HG03520 (cell line): ENCODE measurements at regions not wholly inside any gene's neighbourhood (a gene's known extent, or its start where the extent isn't known, plus 50 kb on each side); places are given as distances from the start of the nearest gene placed in this dataset.

Experiments used
- ATAC-seq: cut with Tn5 transposase; IDR thresholded peaks from one replicate; pipeline ENCODE4 v1.9.1; 2021; ENCODE audit warnings: mild to moderate bottlenecking, moderate library complexity; ENCODE audit not compliant: unreplicated experiment

DNA sequence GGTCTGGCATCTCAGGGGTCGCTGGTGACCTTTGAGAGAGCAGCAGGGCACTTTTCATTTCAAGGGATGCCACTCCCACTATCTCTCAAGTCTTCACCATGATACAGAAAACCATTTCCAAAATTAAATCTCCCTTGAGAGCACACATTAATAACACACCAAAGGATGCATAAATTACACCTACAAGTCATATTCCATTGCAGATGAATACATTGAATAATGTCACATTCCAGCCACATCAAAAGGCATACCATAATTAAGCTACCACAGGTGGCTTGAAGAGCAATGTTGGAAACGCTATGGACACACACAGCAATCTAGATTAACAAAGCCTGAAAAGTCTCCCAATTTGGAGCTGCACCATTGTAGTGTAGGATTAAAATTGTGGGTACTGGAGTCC, 353.3 kb upstream of the ZMIZ1 start:
- ATAC-seq = no peak

DNA sequence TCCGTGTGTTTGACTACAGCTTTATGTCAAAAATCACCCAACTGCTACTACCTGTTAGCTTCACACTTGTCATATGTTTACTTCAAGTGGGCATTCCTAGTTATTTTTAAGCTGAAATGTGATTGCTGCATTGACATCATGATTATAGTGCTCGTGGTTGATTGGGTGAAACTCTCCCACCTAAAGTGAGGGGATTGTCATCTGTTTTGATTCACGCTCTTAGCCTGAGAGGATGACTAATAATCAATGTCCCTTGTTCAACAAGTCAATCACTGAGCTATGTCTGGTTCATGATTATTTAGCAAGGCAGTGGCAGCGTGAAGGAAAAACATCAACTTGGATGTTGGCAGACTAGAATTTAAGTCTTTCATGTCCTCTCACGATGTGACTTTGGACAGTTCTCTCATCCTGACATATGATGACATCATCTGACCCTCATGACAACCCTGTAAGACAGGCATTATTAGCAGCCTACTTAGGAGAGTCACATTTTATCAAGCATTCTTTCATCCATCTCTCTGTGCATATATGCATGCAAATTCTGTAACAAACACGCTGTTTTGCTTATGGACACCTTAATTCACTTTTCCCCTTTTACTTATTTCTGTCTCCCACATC, 352.6 kb upstream of the ZMIZ1 start:
- no peak for ATAC-seq

DNA sequence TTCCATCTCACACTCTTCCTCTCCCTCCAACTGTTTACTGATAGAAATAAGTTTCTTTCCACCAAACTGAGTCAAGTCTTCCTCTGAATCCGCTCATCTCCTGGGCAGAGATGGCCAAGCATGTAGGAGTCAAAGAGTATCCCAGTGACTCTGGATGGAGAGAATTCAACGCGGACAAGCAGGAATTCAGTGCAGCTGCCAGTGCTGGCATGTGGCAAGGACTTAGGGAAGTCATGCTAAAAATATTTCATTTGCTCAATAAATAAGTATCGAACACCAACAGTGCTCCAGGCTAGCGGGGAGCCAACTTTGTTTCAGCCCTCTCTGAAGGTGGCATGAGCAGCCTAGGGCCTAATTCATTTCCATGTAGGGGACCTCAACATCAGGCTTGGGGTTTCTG, 351.6 kb upstream of the ZMIZ1 start:
- ATAC-seq = no peak

DNA sequence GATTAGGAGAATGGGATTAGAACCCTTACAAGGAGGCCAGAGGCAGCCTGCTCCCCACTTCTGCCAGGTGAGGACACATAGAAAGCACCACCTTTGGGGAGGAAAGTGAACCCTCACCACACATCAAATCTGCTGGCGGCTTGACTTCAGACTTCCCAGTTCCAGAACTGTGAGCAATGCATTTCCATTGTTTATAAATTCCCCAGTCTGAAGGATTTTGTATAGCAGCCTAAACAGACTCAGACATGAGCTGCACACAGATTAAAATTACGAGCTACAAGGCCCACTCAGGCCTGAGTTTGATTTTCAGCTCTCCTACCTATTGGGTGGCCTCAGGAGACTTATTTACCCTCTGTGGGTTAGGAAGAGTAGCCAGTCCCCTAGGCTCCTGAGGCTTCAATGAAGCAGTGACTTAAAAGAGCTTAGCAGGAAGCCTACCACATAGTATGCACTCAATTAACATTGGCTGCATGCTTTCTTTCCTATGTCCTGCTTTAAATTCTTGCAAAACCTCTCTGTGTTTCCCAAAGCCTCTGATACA, 350.7 kb upstream of the ZMIZ1 start:
- ATAC-seq = no peak

DNA sequence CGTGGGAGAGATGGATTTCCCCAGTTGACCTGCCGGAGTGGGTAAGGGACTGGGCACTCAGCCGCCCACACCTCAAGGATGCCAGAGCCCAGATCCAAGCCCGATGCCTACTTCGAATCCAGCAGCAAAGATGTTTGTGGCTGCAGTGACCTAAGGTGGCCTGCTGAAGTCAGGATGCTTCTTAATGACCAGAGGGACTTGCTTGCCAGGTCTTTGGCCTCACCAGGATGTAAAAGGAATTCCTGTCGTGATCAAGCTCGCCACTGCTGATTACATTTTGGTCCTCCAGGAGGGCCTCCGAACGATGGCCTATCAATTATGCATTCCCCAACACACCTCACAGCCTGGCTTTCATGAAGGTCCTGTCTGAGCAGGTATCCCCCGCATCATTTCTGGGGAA, 349.5 kb upstream of the ZMIZ1 start:
- no peak for ATAC-seq

DNA sequence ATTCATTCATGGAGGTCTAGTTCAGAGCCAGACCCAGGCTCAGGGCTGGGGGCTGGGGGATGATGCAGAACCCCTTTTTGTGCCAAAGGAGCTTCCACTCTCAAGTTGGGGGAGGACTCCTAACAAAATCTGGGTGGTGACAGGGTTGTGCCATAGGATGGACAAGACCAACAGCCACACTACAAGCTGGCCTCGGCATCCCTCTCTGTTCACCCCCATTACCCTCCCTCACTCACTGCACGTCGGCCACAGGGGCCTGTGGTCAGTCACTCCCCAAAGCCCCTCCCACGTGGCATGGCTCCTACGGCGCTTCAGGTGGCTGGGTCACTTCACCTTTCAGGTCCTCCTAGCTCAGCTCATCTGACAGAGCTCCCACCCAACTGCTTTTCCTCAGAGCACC, 348.7 kb upstream of the ZMIZ1 start:
- no peak for ATAC-seq

DNA sequence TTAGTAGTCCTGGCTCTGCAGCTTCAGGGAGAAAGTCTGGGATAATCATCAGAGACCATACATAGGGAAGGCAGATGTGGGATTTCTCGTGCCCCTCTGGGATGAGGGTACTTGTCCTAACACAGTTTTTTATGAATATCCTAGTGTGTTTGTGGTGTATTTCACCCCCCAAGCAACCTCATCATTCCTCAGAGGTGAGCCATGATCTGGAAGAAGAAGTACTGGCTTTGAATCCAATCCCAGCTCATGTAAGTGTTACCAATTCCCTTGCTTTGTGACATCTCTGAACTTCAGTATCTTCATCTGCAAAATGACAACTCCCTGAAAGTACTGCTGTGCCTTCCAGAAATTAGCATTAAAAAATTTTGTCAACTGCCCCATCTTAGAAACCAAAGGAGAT, 347.5 kb upstream of the ZMIZ1 start:
- ATAC-seq = no peak

DNA sequence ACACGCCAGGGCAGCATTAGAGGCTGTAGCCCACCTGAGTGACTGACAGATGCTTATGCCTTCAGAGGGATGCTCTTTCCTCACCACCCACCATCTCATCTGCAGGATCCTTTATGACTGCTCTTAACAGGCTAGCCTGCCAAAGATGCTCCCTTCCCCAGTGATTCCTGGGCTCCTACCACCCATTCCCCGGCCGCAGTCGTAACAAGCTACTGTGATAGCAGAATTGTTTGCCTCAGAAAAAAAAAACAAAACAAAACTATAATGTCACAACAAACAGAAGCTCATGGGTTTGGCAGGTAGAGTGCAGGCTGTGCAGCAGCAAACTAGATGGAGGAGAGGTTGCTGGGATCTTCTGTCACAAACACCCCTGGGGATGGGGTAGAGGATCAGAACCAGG, 343.9 kb upstream of the ZMIZ1 start:
- ATAC-seq = no peak

DNA sequence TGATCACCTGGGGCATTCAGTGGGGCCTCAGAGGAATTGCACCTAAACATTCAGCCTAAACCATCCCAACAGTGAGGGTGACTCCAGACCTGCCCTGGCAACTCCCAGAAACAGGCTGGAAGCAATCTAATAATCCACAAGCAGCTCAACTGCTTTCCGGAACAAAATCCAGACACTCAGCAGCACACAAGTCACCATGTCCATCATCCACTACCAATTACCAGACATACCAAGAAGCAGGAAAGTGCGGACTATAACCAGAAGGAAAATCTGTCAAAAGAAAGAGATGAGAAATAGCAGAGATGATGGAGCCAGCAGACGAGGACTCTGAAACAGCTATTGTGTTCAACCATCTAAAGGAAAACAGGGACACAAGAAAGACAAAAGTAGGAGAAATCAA, 342.6 kb upstream of the ZMIZ1 start:
- no peak for ATAC-seq

DNA sequence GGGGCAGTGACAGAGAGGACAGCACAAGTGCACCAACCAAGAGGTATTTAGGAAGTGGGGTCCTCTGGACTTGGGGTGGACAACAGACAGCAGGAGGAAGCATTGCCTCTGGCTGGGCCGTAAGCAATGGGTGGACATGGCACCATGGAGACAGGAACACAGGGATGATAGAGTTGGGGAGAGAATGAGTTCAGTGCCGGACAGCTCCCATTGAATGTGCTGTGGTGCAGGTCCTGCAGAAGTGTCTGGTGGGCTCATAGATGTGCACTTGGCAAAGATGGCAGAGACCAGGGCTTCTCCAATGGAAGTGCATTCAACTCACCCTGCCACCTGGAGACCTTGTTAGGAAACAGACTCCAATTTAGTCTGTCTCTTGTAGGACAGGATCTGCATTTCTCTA, 341.5 kb upstream of the ZMIZ1 start:
- no peak for ATAC-seq

DNA sequence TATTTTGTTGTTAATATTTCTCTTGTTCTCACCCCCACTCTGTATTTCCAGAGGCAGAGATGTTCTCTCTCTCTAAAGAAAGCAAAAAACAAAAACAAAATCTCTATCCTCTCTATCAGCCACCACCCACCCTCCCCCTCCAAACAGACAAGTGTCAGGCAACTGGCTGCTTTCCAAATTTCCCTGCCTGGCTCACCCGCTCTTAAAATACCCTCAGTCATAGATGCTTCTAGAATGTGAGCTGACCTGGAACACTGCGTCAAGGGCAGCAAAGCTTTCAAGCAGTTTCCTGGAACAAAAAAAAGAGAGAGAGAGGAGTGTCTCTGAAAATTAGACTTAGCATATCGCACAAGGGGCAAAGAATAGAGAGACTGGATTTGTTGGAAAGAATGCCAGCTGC, 341.0 kb upstream of the ZMIZ1 start:
- no peak for ATAC-seq

DNA sequence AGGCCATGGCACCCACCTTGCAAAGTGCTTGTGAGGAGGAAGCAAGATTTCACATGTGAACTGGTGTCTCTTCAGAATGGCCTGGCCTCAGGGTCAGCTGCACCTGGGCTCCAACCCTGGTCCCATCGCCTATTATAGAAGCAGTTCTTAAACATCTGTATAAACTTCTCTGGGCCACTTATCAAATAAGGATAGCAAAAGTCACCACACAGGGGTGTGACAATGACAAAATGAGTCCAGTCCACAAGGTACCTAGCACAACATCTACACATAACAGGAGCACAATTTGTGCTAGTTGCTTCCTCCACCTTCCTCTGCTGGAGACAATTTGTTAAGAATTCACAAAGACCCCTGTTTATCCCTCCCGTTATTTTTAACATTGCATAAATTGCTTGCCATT, 340.6 kb upstream of the ZMIZ1 start:
- no peak for ATAC-seq

DNA sequence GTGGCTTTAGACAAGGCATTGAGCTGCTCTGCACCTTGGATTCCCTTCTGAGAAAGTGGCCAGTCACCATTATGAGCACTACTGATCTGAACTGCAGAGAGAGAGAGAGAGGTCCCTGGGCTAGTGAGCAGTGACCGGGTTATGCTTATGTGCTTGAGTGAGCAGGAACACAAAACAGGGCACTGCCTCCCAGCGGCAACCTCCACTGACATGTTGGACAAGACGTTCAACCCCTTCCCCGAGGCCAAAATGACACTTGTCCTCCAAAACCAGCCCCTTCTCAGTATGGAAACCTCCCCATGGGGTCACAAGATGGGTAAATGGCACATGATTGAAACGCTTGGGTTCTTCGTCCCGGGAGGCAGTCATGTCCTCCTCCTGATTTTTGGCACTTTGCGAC, 339.4 kb upstream of the ZMIZ1 start:
- ATAC-seq = no peak

DNA sequence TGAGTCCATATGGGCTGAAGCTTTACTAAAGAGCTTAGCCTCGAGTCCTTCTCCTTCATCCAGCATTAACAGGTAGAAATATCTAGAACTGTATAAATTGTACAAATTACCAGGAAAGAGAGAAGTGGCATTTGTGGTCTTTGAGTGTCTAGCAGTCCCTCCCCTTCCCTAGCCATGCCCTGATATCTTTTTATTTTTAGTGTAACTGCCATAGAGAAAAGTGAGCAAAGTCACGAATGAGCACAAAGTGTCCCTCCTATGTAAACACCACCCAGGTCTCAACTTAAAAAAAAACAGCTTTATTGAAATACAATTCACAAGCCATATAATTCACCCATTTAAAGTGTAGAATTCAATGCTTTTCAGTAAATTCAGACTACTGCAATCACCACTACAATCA, 339.0 kb upstream of the ZMIZ1 start:
- no peak for ATAC-seq

DNA sequence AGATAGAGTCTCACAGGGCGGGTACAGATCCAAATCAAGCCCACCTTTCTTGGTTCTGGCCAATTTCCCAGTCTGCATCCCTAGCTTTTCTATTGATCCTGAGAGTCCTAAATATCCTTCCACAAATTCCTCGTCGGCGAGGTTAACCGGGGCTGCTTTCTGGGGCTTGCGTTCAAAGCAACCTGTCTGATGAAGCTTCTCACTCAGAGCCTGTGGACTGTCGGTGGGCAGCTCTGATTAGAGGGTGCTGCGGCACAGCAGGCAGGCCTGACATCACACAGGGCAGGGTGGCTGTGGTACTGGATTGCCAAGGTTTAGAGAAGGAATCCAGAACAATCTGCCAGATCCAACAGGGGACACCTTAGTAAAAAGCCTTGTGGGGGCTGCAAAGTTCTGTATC, 338.0 kb upstream of the ZMIZ1 start:
- no peak for ATAC-seq

DNA sequence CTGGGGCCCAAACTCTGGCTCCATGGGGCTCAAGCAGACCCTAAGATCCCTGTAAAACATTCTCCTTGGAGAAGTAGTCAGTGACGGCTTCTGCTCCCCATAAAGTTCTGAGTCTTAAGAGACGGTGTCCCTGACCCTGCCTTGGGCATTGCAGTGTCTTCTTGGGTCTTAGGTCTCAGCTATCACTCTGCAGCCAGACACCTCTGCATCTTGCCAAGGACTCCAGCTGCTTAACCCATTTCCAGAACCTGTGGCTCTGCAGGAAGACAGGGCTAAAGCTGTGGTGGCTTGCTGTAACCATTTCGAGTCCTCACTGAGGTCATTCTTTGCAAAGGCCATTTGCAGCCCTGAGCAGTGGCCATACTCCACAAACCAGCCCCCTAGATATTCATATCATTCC, 337.1 kb upstream of the ZMIZ1 start:
- ATAC-seq = no peak

DNA sequence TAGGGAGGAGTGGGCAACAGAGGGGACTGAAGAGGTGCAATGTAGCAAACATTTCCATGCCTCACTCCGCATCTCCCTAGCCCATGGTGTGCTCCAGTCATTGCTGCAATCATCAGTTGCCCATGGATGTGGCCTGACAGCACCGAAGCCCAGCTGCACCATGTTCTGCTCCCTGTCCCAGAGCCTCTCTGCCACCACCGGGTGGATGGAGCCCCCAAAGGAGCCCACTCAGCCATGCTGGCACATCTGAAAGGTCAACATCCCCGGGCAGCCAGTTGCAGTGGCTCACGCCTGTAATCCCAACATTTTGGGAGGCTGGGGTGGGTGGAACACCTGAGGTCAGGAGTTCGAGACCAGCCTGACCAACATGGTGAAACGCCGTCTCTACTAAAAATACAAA, 336.4 kb upstream of the ZMIZ1 start:
- no peak for ATAC-seq

DNA sequence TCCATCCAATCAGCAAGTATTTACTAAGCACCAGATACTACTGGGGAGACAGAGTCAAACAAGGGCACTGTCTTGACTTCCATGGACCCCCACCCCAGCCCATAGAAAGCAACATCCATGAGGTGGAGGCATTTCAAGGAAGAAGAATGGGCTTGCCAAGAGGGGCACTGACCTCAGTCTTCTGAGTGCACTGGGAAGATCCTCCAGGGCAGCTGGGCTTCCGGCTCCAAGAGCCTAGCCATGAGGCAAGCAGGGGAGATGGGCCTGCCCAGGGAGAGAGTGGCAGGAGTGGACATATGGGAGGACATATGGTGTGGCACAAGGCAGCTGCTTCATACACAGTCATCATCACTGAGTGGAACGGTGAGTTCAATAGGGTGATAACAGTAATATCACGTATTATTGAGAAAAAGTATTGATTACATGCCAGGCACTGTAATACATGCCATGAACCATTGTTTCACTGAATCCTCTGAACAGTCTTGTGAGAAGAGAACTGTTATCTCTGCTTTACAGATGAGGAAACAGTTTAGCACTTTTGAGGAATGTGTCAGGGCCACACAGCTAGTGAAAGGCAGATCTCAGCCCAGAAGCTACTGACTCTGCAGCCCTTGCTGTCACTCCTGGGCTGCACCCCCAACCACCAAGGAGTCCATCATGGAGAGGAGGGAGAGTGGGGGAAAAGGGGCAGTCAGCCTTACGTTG, 331.7 kb upstream of the ZMIZ1 start:
- no peak for ATAC-seq

DNA sequence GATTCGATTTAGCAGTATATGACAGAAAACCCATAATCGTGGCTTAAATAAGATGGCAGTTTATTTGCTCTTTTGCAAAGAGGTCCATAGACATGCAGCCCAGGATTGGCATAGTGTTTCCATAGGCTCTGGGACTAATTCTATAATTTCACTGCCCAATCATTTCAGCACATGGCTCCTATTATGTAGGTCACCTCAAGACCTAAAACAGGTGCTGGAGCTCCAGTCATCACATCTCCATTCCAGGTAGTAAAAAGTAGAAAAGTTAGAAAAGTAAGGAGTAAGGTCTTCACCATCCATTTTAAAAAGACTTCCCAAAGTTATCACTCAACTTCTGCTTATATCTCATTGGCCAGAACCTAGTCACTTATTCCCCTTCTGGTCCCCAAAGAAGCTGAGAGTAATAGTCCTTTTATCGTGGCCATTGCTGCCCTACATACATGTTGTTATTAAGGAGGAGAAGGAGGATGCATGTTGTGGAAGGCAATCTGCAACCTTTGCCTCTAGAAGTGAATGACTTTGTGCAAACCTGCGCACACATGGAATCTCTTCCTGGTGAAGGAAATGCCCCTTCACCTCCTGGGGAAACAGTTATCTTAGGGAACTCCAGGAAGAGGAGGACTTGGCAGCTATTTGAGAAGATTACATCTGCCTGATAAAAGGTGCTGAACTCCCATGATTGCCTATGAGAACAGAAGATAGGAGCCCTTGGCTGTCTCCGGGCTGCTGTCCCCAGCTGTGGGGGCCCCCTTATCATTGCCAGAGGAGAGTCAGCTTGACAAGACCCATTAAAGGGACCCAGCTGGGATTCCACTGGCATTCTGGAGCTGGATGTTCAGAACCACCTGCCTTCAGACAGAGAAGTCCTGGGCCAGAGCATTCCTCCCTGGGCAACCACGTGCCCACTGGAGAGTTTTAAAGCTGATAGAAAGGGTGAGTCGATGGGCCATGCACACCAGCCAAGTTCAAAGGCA, 330.6 kb upstream of the ZMIZ1 start:
- ATAC-seq = no peak

DNA sequence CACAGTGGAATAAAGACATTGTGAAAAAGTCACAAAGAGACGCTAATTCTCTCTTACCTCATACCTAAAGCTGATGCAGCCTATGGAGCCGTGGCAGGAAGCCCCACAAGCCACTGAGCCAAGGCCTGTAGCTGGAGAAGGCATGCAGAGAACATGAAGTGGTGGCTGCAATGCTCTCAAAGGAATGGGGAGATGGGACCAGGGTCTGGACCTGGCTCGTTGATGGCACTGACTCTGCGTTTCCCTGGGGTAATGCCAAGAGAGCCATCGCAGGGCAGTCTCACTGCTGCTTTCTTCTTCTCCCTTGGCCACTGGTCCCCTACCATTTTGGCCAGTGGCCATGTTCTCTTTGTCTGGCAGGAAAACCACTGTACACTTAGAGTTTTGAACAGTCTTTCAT, 329.9 kb upstream of the ZMIZ1 start:
- ATAC-seq = no peak

DNA sequence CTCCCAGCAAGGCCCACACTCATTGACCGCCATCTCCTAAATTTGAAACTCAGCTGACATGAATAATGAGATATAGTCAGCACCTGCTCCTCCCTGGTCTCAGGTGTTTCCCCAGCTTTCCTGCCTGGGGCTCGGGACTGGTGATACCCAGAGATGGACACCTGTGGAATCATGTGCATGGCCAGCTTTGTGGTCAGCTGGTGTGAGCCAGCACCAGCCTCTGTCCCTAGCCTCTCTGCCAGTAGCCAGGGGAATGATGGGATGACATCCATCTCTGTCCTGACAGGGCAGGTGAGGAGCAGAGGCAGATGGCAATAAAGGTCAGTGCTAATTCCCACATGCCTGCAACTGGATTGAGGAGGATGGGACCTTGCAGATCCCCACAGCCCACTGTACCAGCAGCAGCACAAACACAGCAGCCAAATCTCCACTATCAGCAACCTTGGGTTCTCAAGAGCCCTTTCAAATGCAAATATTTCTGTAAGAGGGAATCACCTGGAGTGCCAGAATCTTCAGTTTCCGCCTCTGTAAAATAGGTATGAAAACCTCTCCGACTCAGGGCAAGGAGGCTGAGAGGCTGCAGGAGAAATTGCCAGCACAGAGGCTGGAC, 329.2 kb upstream of the ZMIZ1 start:
- ATAC-seq = no peak
